DMS53 (cell line): ENCODE measurements at regions not wholly inside any gene's neighbourhood (a gene's known extent, or its start where the extent isn't known, plus 50 kb on each side); places are given as distances from the start of the nearest gene placed in this dataset.
A peak's percentile ranks its signal among the peaks of the same experiment; 100 is the strongest.

Source experiments
- DNase-seq: peaks from one replicate; lab custom pipeline; 2025; lab: John Stamatoyannopoulos, UW

GRCh38 chr9:90394871-90395270 lies 247.8 kb downstream of the DIRAS2 start:
- no peak for DNase-seq

GRCh38 chr9:90400091-90400490 lies 242.5 kb downstream of the DIRAS2 start:
- DNase-seq = no peak

- DNase-seq = no peak
Observed at GRCh38 chr9:90408659-90409058, 234.0 kb downstream of the DIRAS2 start.

- DNase-seq = no peak
Observed at GRCh38 chr9:90419221-90419851, 223.3 kb downstream of the DIRAS2 start.

GRCh38 chr9:90420211-90420610 lies 222.4 kb downstream of the DIRAS2 start:
- DNase-seq = peak; percentile 8

GRCh38 chr9:90420768-90421513 lies 221.7 kb downstream of the DIRAS2 start:
- DNase-seq = peak; percentile 7

GRCh38 chr9:90421786-90422185 lies 220.8 kb downstream of the DIRAS2 start:
- DNase-seq = no peak

- peak; percentile 69 for DNase-seq
Observed at GRCh38 chr9:90423661-90424193, 218.9 kb downstream of the DIRAS2 start.

- no peak for DNase-seq
Observed at GRCh38 chr9:90428517-90428916, 214.1 kb downstream of the DIRAS2 start.

GRCh38 chr9:90432951-90433350 lies 209.7 kb downstream of the DIRAS2 start:
- DNase-seq = peak; percentile 53

- peak; percentile 74 for DNase-seq
Observed at GRCh38 chr9:90433398-90433941, 209.2 kb downstream of the DIRAS2 start.

GRCh38 chr9:90441814-90442213 lies 200.8 kb downstream of the DIRAS2 start:
- DNase-seq = peak; percentile 89

GRCh38 chr9:90442723-90443122 lies 199.9 kb downstream of the DIRAS2 start:
- no peak for DNase-seq

- DNase-seq = no peak
Observed at GRCh38 chr9:90444609-90445204, 197.9 kb downstream of the DIRAS2 start.

- no peak for DNase-seq
Observed at GRCh38 chr9:90445391-90445790, 197.2 kb downstream of the DIRAS2 start.

GRCh38 chr9:90446200-90446948 lies 196.2 kb downstream of the DIRAS2 start:
- DNase-seq = no peak

- DNase-seq = no peak
Observed at GRCh38 chr9:90447773-90448172, 194.9 kb downstream of the DIRAS2 start.

- DNase-seq = peak; percentile 78
Observed at GRCh38 chr9:90449213-90449925, 193.3 kb downstream of the DIRAS2 start.

GRCh38 chr9:90451804-90452203 lies 190.8 kb downstream of the DIRAS2 start:
- DNase-seq = no peak

- DNase-seq = peak; percentile 26
Observed at GRCh38 chr9:90455316-90455715, 187.3 kb downstream of the DIRAS2 start.
